Epidermal melanocyte (primary cell): ENCODE measurements at regions not wholly inside any gene's neighbourhood (a gene's known extent, or its start where the extent isn't known, plus 50 kb on each side); places are given as distances from the start of the nearest gene placed in this dataset.

ENCODE experiments used
- DNase-seq: peaks from one replicate; pipeline ENCODE4 v3.0.0; 2011; ENCODE audit warnings: low spot score; ENCODE audit not compliant: insufficient read length

DNA sequence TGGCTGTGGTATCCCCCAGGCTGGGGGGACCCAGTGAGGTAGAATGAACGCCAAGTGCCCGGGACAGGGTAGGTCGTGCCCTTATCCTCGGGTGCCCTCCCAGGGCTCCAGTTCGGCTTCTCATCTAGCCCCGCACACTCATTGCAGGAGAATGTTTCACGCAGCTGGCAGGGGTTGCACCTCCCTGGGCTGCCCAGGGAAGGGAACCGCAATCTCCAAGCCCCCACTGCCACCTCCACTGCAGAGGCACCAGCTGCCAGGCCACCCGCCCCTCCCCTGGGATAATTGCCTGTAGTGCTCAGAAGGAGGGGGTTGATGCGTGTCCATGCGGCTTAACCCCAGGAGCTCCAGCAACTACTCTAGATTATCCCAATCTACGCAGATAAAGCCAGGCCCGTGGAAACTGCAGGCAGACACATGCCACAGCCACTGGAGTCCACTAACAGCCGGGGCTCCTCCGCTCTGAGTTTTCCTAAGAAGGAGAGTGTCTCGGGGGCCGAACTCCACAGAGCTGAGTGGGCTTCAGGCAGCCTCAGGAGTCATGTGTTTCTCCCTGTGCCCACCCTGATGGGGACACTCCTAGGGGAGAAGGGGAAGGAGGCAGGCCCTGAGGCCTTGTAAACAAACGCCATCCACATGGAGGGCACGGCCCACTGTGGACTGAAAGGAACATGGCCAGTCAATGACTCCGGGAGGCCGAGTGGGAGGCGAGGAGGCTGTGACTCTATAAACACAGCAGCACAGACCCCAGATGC lies 137.2 kb upstream of the IQSEC1 start:
- DNase-seq: no peak

DNA sequence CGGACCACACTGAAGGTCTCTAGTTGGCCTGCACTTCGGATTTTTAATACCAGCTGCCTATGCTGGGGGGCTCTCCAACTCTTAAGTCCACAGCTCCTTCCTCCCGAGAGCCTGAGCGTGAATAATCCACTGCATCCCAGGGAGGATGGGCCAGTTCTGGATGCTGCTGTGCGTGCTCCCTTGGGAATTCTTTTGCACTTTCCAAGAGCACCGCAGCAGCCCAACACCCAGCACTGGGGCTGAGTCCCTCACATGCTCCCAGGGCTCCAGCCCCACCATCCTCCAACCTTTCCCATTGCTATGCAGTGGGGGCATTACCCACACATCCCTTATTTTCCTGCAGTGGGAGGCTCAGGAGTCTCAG lies 136.4 kb upstream of the IQSEC1 start:
- no peak for DNase-seq

DNA sequence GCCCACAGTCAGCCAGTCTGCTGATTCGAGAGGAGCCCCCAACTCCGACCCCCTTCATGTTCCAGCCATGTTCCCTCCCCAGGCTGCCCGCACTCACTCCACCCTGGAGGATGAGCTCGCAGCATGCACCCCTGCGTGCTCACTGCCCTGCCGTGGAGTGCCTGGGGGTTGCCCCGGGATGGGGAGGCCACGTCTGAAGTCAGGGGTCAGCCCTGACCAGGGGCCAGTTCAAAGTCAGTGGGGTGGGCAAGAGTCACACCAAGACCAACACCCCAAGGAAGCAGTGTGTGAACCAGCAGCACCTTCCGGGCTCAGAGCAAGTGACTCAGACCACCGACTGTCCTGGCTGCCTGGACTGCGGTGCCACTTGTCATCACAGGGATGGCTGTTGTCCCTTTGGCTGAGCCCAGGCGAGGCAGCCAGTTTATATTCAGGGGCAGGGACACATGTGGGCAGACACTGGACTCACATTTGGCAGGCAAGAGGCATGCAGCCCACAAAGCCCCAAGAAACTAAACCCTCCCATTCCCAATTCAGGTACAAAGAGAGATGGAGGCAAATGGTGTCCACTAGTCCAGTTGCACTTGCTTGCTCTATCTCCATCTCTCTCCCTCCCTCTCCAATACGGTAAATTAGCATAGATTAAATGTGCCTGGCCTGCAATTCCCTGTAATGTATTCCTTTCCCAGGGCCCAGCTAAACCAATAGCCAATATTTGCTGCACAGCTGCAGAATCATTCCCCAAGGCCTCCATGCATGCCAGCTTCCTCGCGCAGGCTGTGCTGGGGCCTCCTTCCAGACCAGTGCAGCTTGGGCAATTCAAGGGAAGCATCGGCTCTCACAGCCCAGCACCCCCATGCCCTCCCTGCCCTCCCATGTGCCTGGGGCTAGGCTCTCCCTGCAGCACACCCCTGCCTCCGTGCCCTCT lies 135.7 kb upstream of the IQSEC1 start:
- no peak for DNase-seq

DNA sequence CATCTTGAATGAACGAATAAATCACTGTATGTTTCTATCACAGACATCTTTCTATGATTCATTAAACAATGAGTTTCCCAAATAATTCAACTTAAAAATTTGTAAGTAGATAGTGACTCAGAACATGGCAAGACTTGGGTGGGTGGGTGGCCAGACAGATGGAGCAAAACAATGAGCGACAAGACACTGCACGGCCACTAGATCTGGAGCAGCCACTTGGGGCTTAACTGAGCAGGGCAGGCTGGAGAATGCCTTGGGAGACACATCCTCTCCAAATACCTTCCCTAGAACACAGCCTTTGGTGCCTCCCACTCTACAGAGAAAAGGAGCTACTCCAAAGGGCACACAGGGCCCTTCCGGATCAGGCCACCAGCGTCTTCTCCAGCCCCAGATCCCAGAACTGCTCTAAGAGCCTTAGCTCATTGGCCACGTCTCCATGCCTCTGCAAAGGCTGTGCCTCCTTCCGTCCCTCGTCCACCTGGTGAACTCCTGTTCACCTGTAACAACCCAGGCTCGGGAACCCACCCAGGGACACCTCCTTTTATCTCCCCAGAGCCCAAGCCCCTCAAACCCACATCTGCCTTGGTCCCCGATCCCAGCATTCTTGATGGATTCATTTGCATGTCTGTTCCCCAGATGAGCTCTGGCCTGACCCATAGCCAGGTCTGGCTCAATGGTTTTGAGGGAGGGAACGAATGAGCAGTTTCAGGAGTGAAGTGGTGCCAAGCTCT lies 134.9 kb upstream of the IQSEC1 start:
- no peak for DNase-seq

DNA sequence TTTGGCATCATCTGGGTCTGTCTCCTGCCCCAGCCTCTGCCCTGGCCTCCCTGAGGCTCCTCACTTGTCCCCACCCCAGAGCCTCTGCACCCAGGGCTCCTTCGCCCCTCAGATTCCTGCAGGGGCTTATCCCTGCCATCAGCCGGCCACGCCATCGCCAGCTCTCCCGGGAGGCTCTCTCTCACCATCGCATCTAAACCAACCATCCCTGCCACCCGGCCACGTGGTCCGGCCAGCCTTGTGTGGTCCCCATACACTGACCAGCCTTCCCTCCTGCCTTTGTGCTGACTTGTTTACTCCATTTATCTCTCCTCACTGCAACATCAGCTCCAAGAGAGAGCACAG lies 134.3 kb upstream of the IQSEC1 start:
- DNase-seq: no peak

DNA sequence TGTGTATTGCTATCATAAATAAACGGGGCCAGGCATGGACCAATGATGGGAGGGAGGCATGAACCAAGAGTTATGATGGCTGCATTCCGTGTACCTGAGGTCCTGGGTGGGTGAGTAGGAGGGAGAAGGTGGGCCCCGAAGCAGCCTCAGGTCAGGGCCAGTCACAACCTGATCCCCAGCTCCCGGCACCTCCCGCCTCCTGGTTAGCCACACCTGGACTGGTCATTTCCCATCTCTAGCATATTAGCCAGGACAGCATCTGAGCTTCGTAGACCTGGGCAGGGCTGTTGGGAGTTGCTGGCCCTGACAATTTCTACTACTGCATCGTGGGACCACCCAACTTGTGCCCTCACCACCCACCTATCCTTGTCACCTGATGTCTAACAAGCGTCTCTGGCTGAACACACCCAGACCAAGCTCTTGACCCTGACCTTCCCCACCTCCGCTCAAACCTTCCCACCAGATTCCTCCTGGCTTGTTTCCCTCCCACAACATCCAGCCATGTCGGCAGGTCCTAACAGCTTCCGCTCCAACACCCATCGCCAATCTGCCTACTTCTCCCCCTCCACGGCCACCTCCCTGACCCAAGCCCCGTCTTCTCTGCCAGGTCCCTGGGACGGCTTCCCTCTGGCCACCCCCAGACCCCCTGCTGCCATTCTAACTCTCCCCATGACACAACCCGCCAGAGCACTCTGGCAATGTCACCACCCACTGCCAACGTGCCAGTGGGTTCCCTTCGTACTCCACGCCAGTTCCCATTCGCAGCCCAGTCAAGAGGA lies 133.8 kb upstream of the IQSEC1 start:
- DNase-seq: no peak

DNA sequence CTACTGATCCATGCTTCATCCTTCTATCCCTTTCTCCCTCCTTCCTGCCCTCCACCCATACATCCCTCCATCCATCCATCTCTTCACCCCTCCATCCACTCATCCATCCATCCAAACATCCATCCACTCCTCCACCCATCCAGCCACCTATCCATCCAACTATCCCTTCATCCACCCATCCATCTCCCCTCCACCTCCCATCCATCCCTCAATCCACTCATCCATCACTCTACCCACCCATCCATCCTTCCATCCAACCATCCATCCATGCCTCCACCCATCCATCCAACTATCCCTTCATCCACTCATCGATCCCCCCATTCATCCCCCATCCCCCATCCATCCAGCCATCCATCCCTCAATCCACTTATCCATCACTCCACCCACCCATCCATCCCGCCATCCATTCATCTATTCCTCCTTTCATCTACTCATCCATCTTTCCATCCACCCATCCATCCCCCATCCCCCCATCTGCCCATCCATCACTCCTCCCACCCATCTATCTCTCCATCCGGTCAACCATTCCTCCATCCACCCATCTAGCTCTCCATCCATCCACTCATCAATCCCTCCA lies 132.4 kb upstream of the IQSEC1 start:
- DNase-seq: no peak

DNA sequence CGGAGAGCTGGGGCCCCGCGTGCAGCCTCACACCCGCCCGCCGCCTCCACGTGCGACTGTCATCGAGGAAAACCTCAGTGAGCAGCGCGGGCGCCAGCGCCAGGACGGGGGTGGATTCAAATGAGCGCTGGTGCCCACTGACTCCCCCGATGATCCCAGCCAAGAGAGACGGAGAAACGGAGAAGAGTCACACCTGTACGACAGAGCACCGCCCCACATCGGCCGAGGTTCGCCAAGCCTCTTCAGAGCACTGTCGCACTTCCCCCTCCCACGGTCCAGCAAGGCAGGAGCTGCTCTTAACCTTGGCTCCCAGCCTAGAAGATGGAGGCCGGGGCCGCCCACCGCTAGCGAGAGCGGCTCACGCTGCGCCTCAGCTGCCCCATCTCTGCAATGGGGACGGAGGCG lies 130.9 kb upstream of the IQSEC1 start:
- DNase-seq: no peak

DNA sequence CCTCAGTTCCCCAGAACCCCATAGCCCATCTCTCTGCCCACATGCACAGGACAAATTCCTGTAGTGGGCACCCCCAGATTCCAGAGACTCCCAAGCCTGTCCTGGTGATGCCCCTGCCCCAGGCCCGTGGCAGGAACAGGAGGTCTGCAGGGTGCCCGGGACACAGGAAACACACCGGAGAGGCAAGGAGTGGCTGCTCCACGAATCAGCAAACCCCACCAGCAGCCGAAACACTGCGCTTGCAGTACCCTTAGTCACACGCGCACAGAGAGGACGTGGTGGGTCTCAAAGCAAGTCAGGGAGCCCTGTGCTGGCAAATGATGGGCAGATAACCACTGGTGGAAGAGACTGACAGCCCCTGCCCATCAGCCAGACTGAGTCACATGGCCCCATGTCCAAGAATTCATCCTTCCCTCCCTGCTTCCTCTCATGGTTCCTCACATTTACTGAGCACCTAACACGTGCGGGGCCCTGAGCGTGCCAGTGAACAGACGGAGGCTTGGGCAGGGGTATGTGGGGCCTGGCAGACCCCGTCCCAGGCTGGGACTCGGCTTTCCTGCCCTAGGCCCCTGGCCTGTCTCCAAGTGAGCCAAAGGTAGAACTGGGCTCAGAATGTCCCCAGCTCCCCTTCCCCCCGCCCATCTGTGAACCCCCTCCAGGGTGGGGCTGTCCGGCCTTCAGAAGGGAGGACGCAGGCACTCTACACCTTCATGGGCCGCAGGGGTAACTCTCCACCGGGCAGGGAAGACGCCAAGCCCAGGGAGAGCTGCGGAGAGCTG lies 130.4 kb upstream of the IQSEC1 start:
- DNase-seq: no peak

DNA sequence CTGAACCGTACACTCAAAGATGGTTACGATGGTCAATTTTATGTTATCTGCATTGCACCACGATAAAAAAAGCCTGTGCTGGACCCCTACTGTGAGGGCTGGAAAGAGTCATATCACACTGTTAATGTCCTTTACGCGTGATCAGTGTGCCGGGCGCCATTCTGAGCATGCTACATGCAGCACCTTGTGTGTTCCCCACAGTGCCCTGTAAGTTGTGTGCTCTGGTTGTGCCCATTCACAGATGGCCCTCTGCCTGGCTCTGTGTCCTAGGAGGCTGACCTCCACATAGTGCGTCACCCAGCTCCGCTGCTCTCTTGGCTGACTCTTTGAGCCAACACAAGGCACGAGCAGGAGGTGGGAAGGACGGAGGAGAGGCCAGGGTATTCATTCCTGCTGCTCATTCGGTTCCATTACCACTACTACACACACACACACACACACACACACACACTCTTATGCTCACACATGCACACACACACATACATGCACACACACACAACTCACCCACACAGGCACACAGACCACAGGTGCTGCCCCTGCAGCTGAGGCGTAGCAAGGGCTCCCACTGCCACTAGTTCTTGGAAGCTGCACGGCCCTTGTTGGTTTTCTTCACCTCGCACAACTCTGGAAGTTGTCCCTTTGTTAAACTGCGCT lies 129.6 kb upstream of the IQSEC1 start:
- DNase-seq: no peak

DNA sequence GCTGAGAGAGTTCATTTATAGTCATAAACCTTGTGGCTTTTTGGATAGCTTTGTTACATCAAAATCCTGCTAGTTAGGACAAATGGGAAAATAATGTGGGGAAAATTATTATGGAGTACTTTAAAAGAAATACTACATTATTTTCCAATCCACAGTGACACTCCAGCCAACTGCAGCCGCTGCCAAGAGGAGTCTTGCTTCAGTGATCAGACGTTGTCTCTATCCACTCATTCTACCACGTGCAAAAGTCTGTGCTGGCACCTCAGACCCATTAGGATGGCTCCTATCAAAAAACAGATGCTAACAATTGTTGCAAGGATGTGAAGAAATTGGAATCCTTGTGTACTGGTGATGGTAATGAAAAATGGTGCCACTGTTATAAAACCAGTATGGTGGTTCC lies 128.6 kb upstream of the IQSEC1 start:
- DNase-seq: no peak

DNA sequence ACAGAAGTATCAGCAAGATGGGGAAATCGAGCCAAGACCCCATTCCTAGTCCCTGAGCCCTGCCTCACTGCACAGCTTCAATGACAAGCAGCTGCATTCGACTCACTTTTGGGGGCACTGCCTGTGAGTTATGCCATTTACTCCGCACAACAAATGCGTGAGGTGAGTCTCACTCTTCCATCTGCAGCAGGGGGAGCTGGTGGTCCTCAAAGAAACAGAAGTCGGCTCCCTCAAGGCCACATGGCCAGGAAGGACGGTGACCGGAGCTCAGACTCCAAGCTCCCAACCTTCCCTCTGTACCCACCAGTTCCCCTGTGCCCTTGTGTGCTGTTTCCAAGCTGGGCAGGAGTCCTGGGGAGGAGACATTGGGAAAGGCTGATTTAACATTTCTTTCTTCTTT lies 127.7 kb upstream of the IQSEC1 start:
- DNase-seq: no peak

DNA sequence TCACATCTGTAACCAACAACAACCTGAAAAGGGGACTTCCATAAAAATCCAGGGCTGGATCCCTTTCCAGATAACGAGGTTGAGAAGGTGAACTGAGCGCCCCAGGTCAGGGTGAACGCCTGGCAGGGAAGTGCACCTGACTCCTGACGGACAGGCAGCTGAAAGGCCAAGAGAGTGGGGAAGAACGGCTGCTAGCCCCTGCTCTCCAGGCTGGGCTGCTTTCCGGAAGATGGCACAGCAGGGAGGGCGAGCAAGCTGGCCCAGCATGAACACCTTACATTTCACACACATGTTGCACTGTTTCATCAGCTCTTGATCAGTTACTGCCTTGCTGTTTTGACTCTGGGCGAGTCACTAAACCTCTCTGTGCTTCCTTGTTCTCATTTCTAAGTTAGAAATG lies 127.2 kb upstream of the IQSEC1 start:
- DNase-seq: no peak

DNA sequence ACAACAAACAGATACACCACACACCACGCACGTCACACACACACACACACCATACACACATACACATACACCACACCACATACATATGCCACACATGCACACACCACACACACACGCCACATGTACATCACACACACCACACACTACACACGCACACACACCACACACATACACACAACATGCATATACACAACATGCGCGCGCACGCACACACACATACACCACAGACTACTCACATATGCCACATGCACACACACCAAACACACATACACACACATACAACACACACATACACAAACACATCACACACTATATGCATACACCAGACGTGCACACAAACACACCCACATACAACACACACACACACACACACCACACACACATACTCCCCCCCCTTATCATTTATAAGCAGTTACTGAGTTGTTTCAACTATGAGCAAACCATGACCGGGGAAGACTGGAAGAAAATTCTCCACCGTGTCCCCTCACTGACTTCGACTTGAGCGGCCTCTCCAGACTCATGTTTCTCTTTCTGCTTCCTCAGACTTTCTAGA lies 126.7 kb upstream of the IQSEC1 start:
- no peak for DNase-seq

DNA sequence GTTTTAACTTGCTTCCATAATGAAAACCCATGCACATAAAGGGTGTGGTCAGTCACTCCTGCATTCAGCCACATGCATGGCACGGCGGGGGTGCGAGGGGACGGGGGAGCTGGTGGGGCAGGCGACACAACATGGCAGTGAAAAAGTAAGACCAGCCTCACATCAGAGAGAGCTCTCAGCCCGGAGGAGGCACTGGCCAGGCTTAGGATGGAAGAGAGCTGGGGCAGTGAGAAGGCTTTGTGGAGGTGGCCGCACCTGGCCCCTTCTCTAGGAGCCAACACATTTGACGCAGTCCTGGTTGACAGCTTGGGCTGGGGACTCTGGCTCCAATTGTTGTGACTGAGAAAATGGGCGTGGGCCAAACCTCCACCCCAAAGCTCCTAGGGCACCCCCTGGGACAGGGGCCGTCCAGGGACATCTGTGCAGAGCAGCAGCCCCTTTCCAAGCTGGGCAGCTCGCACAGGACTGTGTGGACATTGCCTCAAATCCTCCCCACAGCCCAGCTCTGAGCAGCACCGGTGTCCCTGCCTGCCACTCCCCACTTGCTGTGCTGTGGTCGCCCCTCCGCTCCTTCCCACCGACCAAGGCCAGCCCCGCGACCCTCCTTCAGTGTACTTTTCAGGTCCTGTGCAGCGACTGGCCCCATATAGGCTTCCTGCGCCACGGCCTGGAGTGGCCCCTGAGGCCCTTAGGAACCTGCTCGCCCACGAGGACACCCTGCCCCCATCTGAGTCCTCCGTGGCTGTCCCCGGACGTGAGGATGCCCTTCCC lies 126.0 kb upstream of the IQSEC1 start:
- no peak for DNase-seq

DNA sequence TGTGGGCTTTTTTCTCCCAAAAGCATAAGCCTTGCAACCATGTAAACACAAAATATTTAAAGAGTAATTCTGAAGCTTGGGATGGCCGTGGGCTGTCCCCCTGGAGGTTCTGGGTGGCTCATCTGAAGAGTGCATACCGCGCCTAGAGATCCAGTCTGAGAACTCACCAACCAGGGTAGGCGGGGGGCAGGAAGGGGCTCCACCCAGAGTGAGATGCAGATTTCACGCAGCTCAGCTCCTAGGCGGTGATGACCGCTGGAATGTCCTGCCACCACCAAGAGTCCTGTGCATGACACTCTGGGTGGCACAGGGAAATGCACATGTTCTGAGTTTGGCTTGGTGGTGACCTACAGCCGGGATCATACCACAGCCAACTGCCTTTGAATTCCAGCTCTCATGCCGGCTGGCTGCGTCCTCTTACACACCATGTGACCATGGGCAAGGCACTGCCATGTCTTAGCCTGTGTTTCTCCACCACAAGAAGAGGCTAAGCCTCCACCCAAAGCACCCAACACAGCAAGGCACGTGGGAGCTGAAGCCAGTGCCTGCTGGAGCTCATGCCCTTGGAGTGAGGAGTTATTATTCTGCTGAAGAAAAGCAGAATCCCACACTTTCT lies 125.1 kb upstream of the IQSEC1 start:
- DNase-seq: no peak

DNA sequence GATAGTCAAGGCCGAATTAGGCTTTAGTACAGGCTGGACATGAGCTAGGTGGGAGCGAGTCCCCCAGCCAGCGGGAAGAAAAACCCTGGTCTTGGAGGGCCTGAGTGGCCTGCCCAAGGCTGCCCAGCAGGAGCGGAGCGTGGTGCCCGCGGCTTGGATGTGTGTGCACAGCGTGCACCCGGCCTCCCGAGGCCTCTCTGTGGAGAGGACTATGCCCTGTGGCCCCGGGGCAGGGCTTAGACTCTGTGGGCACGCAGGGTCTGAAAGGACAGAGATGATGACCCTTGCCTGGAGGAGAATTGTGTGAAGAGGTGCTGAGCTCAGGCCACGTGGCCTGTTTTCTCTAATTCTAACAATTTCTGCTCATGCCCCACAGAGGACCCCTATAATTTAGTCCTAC lies 124.6 kb upstream of the IQSEC1 start:
- DNase-seq: no peak

DNA sequence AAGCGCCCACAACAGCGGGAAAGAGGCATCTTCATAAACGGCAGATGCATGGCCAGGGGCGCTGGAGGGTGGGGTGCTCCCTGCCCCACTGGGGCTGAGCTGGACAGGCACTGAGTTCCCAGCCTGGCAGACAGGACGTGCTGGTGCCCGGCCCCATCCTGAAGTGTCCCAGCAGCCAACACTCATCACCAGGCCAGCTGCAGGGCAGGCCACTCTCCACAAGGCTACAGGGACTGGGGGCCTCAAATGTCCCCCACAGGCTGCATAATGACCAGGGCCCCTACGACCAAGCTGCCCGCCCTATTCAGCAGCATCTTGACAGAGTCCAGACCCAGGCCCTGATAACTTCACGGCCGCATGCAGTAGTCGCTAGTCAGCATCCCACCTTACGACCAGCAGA lies 124.1 kb upstream of the IQSEC1 start:
- no peak for DNase-seq
